GM12873 (cell line): ENCODE measurements at regions not wholly inside any gene's neighbourhood (a gene's known extent, or its start where the extent isn't known, plus 50 kb on each side); places are given as distances from the start of the nearest gene placed in this dataset.

Experiments used
- CTCF ChIP-seq: IDR thresholded peaks from 2 replicates; pipeline ENCODE4 v1.5.1; 2012; ENCODE audit warnings: low read depth, mild to moderate bottlenecking, moderate library complexity, low read length, control low read depth; ENCODE audit not compliant: insufficient read depth; ENCODE audit errors: missing control alignments

GRCh38 chr2:41724465-41724864 lies 323.4 kb upstream of the PKDCC start:
- no peak for TF ChIP-seq CTCF

GRCh38 chr2:41725901-41726300 lies 321.9 kb upstream of the PKDCC start:
- TF ChIP-seq CTCF, result no peak

GRCh38 chr2:41726364-41726763 lies 321.5 kb upstream of the PKDCC start:
- no peak for TF ChIP-seq CTCF

GRCh38 chr2:41727152-41727551 lies 320.7 kb upstream of the PKDCC start:
- TF ChIP-seq CTCF, result no peak

GRCh38 chr2:41727711-41728110 lies 320.1 kb upstream of the PKDCC start:
- no peak for TF ChIP-seq CTCF

- no peak for TF ChIP-seq CTCF
Measured at GRCh38 chr2:41728788-41729338, 319.0 kb upstream of the PKDCC start.

GRCh38 chr2:41729800-41730364 lies 317.9 kb upstream of the PKDCC start:
- no peak for TF ChIP-seq CTCF

- TF ChIP-seq CTCF, result no peak
Measured at GRCh38 chr2:41735006-41735405, 312.8 kb upstream of the PKDCC start.
